ENCODE measurements at regions not wholly inside any gene's neighbourhood (a gene's known extent, or its start where the extent isn't known, plus 50 kb on each side); places are given as distances from the start of the nearest gene placed in this dataset.

DNA sequence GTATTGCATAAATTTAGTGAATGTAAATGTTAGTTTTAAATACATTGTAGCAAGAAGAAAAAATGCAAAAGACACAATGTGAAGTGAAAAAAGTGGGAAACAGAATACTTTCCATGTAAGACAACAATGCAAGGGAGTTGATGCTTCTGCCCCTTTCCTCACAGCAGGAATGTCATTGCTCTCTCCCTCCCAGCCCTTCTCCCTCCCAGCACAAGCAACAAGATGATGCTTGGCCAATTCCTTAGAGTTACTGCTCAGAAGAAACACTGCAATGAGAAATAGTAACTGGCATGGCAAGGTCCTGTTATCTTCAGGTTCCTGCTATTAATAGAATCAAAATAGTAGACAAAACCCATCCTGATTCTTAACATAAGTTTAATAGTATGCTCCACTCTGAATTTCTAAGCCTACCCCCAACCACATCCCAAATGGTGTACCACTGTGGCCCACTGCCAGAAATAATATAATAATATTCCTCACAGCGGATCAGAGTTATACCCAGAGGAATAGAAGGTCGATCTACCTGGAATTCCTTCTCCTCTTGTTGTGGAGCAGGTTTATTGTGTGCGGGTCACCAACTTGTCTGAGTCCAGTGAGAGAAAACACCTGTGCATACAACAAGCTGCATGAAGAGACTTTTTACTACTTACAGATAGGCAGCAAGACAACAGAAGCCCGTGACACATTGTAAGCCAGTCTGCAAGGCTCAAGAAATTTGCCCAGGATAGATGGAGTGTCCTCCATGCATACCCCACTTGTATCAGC is 69.8 kb upstream of the SLC7A11 start:
- Histone ChIP-seq H3K27me3 (ENCODE audit: insufficient read depth, low read length, poor library complexity, severe bottlenecking) (no peaks in the 10 kb centered on the region), H3K79me2 (ENCODE audit: insufficient read depth, low read length) (no peaks in the 10 kb centered on the region), H3K9me2 (replicated peaks; ENCODE audit: low read depth, low read length) (no peaks in the 10 kb centered on the region), H3K36me3 (ENCODE audit: insufficient read depth, low read length) (no peaks in the 10 kb centered on the region), H2AFZ (ENCODE audit: low read length) (no peak overlapping the region), H3K9ac (ENCODE audit: low read depth, low read length, poor library complexity, severe bottlenecking) (no peak overlapping the region), H4K20me1 (ENCODE audit: insufficient read depth, low read length, poor library complexity, severe bottlenecking) (no peaks in the 10 kb centered on the region), H3K4me2 (ENCODE audit: low read depth, low read length, poor library complexity, severe bottlenecking) (no peak overlapping the region), H3K4me1 (ENCODE audit: insufficient read depth, low read length, poor library complexity, severe bottlenecking) (no peaks in the 10 kb centered on the region), H3K4me3 (ENCODE audit: low read length, poor library complexity, severe bottlenecking) (no peak overlapping the region), H3F3A (ENCODE audit: low read depth) (no peaks in the 10 kb centered on the region), H3K9me3 (ENCODE audit: insufficient read depth, low read depth, low read length) (no peaks in the 10 kb centered on the region)
- TF ChIP-seq EZH2phosphoT487 (IDR thresholded peaks at IDR 0.05; ENCODE audit: borderline replicate concordance), result no peak
- TF ChIP-seq, protein P1, sequence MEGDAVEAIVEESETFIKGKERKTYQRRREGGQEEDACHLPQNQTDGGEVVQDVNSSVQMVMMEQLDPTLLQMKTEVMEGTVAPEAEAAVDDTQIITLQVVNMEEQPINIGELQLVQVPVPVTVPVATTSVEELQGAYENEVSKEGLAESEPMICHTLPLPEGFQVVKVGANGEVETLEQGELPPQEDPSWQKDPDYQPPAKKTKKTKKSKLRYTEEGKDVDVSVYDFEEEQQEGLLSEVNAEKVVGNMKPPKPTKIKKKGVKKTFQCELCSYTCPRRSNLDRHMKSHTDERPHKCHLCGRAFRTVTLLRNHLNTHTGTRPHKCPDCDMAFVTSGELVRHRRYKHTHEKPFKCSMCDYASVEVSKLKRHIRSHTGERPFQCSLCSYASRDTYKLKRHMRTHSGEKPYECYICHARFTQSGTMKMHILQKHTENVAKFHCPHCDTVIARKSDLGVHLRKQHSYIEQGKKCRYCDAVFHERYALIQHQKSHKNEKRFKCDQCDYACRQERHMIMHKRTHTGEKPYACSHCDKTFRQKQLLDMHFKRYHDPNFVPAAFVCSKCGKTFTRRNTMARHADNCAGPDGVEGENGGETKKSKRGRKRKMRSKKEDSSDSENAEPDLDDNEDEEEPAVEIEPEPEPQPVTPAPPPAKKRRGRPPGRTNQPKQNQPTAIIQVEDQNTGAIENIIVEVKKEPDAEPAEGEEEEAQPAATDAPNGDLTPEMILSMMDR (conservative IDR thresholded peaks at IDR 0.05; ENCODE audit: low read length), result no peak

DNA sequence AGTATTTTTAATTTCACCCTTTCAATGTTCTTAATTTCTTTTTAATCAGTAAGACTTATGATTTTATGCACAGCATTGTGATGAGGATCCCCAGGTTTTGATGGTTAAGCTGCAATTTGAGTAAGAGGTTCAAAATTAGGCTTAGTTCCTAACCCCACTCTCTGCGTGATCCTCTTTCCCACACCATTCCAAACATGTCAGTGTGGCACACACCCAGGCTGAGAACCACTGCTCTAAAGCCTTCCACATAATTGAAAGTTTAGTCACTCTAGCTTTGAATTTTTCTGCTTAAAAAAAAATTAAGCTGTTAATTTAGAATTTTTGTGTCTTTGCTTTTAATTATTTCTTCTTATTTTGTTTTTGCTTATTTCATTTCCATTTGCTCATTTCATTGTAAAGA is 68.8 kb upstream of the SLC7A11 start:
- H4K20me1 ChIP-seq (ENCODE audit: insufficient read depth, low read length, poor library complexity, severe bottlenecking), result no peaks in the 10 kb centered on the region
- no peaks in the 10 kb centered on the region for H3K79me2 ChIP-seq (ENCODE audit: insufficient read depth, low read length)
- H3K4me2 ChIP-seq (ENCODE audit: low read depth, low read length, poor library complexity, severe bottlenecking), result no peak overlapping the region

DNA sequence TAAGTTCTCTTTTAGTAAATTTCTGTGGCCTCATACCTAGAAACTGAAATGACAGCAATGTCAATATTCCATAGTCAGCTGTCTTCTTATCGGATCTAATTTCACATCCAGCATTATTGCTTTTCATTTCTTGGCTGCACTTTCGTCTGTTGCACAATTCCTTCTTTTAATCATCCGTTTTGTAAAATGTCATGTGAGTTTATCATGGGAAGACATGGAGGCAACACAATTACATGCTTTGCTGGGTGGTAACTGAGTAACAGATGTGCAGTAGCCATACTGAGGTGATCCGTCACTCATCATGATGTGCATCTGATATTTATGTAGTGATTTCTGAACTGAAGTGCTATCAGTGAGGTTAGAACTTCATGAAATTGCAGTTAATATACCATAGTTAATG is 68.3 kb upstream of the SLC7A11 start:
- H3K27me3 ChIP-seq (ENCODE audit: insufficient read depth, low read length, poor library complexity, severe bottlenecking), result no peaks in the 10 kb centered on the region
- H3K9ac ChIP-seq (ENCODE audit: low read depth, low read length, poor library complexity, severe bottlenecking), result no peak overlapping the region
- H3K9me2 ChIP-seq (replicated peaks; ENCODE audit: low read depth, low read length), result no peaks in the 10 kb centered on the region
- no peak overlapping the region for H2AFZ ChIP-seq (ENCODE audit: low read length)
- no peaks in the 10 kb centered on the region for H4K20me1 ChIP-seq (ENCODE audit: insufficient read depth, low read length, poor library complexity, severe bottlenecking)
- no peaks in the 10 kb centered on the region for H3K9me3 ChIP-seq (ENCODE audit: insufficient read depth, low read depth, low read length)
- H3K4me1 ChIP-seq (ENCODE audit: insufficient read depth, low read length, poor library complexity, severe bottlenecking), result no peaks in the 10 kb centered on the region
- no peak overlapping the region for H3K4me2 ChIP-seq (ENCODE audit: low read depth, low read length, poor library complexity, severe bottlenecking)
- no peaks in the 10 kb centered on the region for H3K79me2 ChIP-seq (ENCODE audit: insufficient read depth, low read length)
- TF ChIP-seq, protein P1 (conservative IDR thresholded peaks at IDR 0.05; ENCODE audit: low read length), result no peak
- no peak for TF ChIP-seq EZH2phosphoT487 (IDR thresholded peaks at IDR 0.05; ENCODE audit: borderline replicate concordance)
- H3K36me3 ChIP-seq (ENCODE audit: insufficient read depth, low read length), result no peaks in the 10 kb centered on the region
- no peak overlapping the region for H3K4me3 ChIP-seq (ENCODE audit: low read length, poor library complexity, severe bottlenecking)
- H3F3A ChIP-seq (ENCODE audit: low read depth), result no peaks in the 10 kb centered on the region

More for the DNA sequence above, 68.8 kb upstream of the SLC7A11 start:
- Histone ChIP-seq H3K9me2 (replicated peaks; ENCODE audit: low read depth, low read length) (no peaks in the 10 kb centered on the region), H3K36me3 (ENCODE audit: insufficient read depth, low read length) (no peaks in the 10 kb centered on the region), H2AFZ (ENCODE audit: low read length) (no peak overlapping the region), H3K4me3 (ENCODE audit: low read length, poor library complexity, severe bottlenecking) (no peak overlapping the region), H3K4me1 (ENCODE audit: insufficient read depth, low read length, poor library complexity, severe bottlenecking) (no peaks in the 10 kb centered on the region), H3K9ac (ENCODE audit: low read depth, low read length, poor library complexity, severe bottlenecking) (no peak overlapping the region), H3F3A (ENCODE audit: low read depth) (no peaks in the 10 kb centered on the region), H3K9me3 (ENCODE audit: insufficient read depth, low read depth, low read length) (no peaks in the 10 kb centered on the region), H3K27me3 (ENCODE audit: insufficient read depth, low read length, poor library complexity, severe bottlenecking) (no peaks in the 10 kb centered on the region)
- TF ChIP-seq EZH2phosphoT487 (IDR thresholded peaks at IDR 0.05; ENCODE audit: borderline replicate concordance), result no peak
- TF ChIP-seq, protein P1 (conservative IDR thresholded peaks at IDR 0.05; ENCODE audit: low read length), result no peak
